Panc1 (cell line): ENCODE measurements at regions not wholly inside any gene's neighbourhood (a gene's known extent, or its start where the extent isn't known, plus 50 kb on each side); places are given as distances from the start of the nearest gene placed in this dataset.

ENCODE experiments used
- CTCF ChIP-seq: fragments of 450-650 bp; IDR thresholded peaks from 2 replicates; pipeline ENCODE4 v1.5.1; 2017; ENCODE audit warnings: mild to moderate bottlenecking
- POLR2AphosphoS5 ChIP-seq: IDR thresholded peaks from 2 replicates; pipeline ENCODE4 v1.6.1; 2012; ENCODE audit warnings: mild to moderate bottlenecking, low read depth, low read length, moderate library complexity
- REST ChIP-seq, 2 experiments: IDR thresholded peaks; 2 replicates each; pipeline ENCODE4 v1.6.1; 2011 to 2012; ENCODE audit warnings: low read depth in 2 of 2, control low read depth in 1 of 2, low read length in 1 of 2, mild to moderate bottlenecking in 1 of 2, moderate library complexity in 1 of 2; ENCODE audit not compliant: insufficient read depth in 1 of 2
- SIN3A ChIP-seq: IDR thresholded peaks from 2 replicates; pipeline ENCODE4 v1.6.1; 2012; ENCODE audit warnings: low read depth, mild to moderate bottlenecking, low read length, moderate library complexity, borderline replicate concordance; ENCODE audit not compliant: insufficient read depth
- TCF7L2 ChIP-seq: IDR thresholded peaks from 2 replicates; pipeline ENCODE4 v1.6.1; 2011; ENCODE audit warnings: mild to moderate bottlenecking, low read depth, low read length, inconsistent platforms

- TF ChIP-seq CTCF (no peak), REST (IDR thresholded peaks at IDR 0.05; ENCODE audit: insufficient read depth in 1 of 2, low read depth in 2 of 2, low read length in 1 of 2) (no peak), POLR2AphosphoS5 (no peak), SIN3A (no peak), TCF7L2 (no peak)
Measured at GRCh38 chr4:175378372-175378771, 433.7 kb downstream of the GPM6A start.
